HG02642 (cell line): ENCODE measurements at regions not wholly inside any gene's neighbourhood (a gene's known extent, or its start where the extent isn't known, plus 50 kb on each side); places are given as distances from the start of the nearest gene placed in this dataset.
"Not testable (repeated sequence)": the region's sequence is repeated elsewhere in the genome, so short reads cannot be mapped to it uniquely, and the experiment has no call there.

ENCODE experiments used
- ATAC-seq: cut with Tn5 transposase; IDR thresholded peaks from one replicate; pipeline ENCODE4 v1.9.1; 2021; ENCODE audit warnings: mild to moderate bottlenecking; ENCODE audit not compliant: unreplicated experiment, poor library complexity

GRCh38 chr19:28331596-28331995 lies 881.4 kb downstream of the UQCRFS1 start:
- ATAC-seq, result no peak

- no peak for ATAC-seq
Measured at GRCh38 chr19:28330831-28331230, 882.1 kb downstream of the UQCRFS1 start.

- ATAC-seq, result no peak
Measured at GRCh38 chr19:28329429-28329828, 883.5 kb downstream of the UQCRFS1 start.

- ATAC-seq, result no peak
Measured at GRCh38 chr19:28327905-28328304, 885.0 kb downstream of the UQCRFS1 start.

- ATAC-seq, result no peak
Measured at GRCh38 chr19:28326746-28327145, 886.2 kb downstream of the UQCRFS1 start.

- ATAC-seq, result no peak
Measured at GRCh38 chr19:28324275-28325060, 888.5 kb downstream of the UQCRFS1 start.

- ATAC-seq, result no peak
Measured at GRCh38 chr19:28322945-28323344, 890.0 kb downstream of the UQCRFS1 start.

- no peak for ATAC-seq
Measured at GRCh38 chr19:28322491-28322890, 890.5 kb downstream of the UQCRFS1 start.

GRCh38 chr19:28319918-28320317 lies 893.0 kb downstream of the UQCRFS1 start:
- ATAC-seq, result no peak

- ATAC-seq, result no peak
Measured at GRCh38 chr19:28319227-28319626, 893.7 kb downstream of the UQCRFS1 start.

- ATAC-seq, result no peak
Measured at GRCh38 chr19:28318469-28319179, 894.3 kb downstream of the UQCRFS1 start.

- no peak for ATAC-seq
Measured at GRCh38 chr19:28316464-28316863, 896.5 kb downstream of the UQCRFS1 start.

- no peak for ATAC-seq
Measured at GRCh38 chr19:28314756-28315155, 898.2 kb downstream of the UQCRFS1 start.

GRCh38 chr19:28314287-28314686 lies 898.7 kb downstream of the UQCRFS1 start:
- no peak for ATAC-seq

GRCh38 chr19:28313633-28314032 lies 899.3 kb downstream of the UQCRFS1 start:
- no peak for ATAC-seq

GRCh38 chr19:28312269-28312668 lies 900.7 kb downstream of the UQCRFS1 start:
- ATAC-seq, result no peak

GRCh38 chr19:28310829-28311228 lies 902.1 kb downstream of the UQCRFS1 start:
- not testable (repeated sequence) for ATAC-seq

GRCh38 chr19:28309070-28309469 lies 903.9 kb downstream of the UQCRFS1 start:
- no peak for ATAC-seq

GRCh38 chr19:28307963-28308362 lies 905.0 kb downstream of the UQCRFS1 start:
- no peak for ATAC-seq

GRCh38 chr19:28307487-28307886 lies 905.5 kb downstream of the UQCRFS1 start:
- ATAC-seq, result no peak

GRCh38 chr19:28305513-28305912 lies 907.4 kb downstream of the UQCRFS1 start:
- no peak for ATAC-seq

- no peak for ATAC-seq
Measured at GRCh38 chr19:28303502-28303901, 909.4 kb downstream of the UQCRFS1 start.
